ENCODE measurements at regions not wholly inside any gene's neighbourhood (a gene's known extent, or its start where the extent isn't known, plus 50 kb on each side); places are given as distances from the start of the nearest gene placed in this dataset.
A peak's percentile ranks its signal among the peaks of the same experiment; 100 is the strongest.

- 90% methylated on average over 5 of the region's 5 CpGs; no CpG with 5 or more reads in 1 of the 2 experiments for WGBS, 2 experiments (ENCODE audit: extremely low coverage in 1 of 2, insufficient coverage in 1 of 2, insufficient read length in 1 of 2, insufficient replicate concordance in 2 of 2, low coverage in 1 of 2, low lambda C conversion rate in 2 of 2, missing lambda C conversion rate in 1 of 2)
- no peak overlapping the region for H4K5ac ChIP-seq (ENCODE audit: insufficient read length, low read depth, low read length)
- no peaks in the 10 kb centered on the region for H3K9me3 ChIP-seq (ENCODE audit: insufficient read depth in 2 of 2, low read depth in 1 of 2, low read length in 1 of 2)
- H2BK5ac ChIP-seq (ENCODE audit: low read depth, low read length), result no peak overlapping the region
- no peaks in the 10 kb centered on the region for H3K4me1 ChIP-seq (replicated peaks in 1 of 4; ENCODE audit: control insufficient read depth in 3 of 4, insufficient read depth in 4 of 4, low read length in 3 of 4)
- H3K4me3 ChIP-seq (ENCODE audit: extremely low read depth in 1 of 4, insufficient read depth in 2 of 4, low read depth in 3 of 4, low read length in 4 of 4), result no peak overlapping the region
- H3K27ac ChIP-seq (ENCODE audit: low read depth, low read length), result no peak overlapping the region
- no peak overlapping the region for H3K9ac ChIP-seq (replicated peaks in 1 of 4; ENCODE audit: extremely low read depth in 1 of 4, low read depth in 3 of 4, low read length in 3 of 4)
- H3K4me2 ChIP-seq (ENCODE audit: insufficient read depth in 1 of 2, low read depth in 2 of 2, low read length in 2 of 2), result no peak overlapping the region
- no peaks in the 10 kb centered on the region for H3K36me3 ChIP-seq (ENCODE audit: control insufficient read depth in 2 of 4, insufficient read depth in 4 of 4, low read length in 3 of 4)
- ChIA-PET CTCF (ENCODE audit: partially characterized antibody) (no interaction called here), POLR2A (ENCODE audit: partially characterized antibody) (interaction anchor here (0.6 kb wide), 1 partner anchor 72 kb away, joined by 3 read pairs; no protein-coding TSS in a partner anchor)
- H4K91ac ChIP-seq (replicated peaks; ENCODE audit: insufficient read length, low read length), result no peak overlapping the region
- FAIRE-seq, result no peak
- H2AFZ ChIP-seq (ENCODE audit: low read length), result no peak overlapping the region
- H2AK5ac ChIP-seq (ENCODE audit: low read depth, low read length), result no peak overlapping the region
- no peak overlapping the region for H3K18ac ChIP-seq (ENCODE audit: extremely low read depth, low read length)
- no peak overlapping the region for H2BK120ac ChIP-seq (replicated peaks; ENCODE audit: low read depth, low read length)
- no peak for DNase-seq (ENCODE audit: low read depth in 1 of 2, low spot score in 2 of 2)
- no peak overlapping the region for H2BK15ac ChIP-seq (ENCODE audit: low read length)
- H3K56ac ChIP-seq (replicated peaks; ENCODE audit: insufficient read length, low read depth, low read length), result no peak overlapping the region
- no peak overlapping the region for H2BK20ac ChIP-seq (ENCODE audit: low read length)
- no peak overlapping the region for H4K8ac ChIP-seq (ENCODE audit: extremely low read depth, insufficient read depth, low read length)
- peak; percentile 46; the same call in 1 of the 2 replicates for TF ChIP-seq USF2 (IDR thresholded peaks at IDR 0.05; ENCODE audit: low read length)
- no peak for TF ChIP-seq JUN (IDR thresholded peaks at IDR 0.05; ENCODE audit: low read depth, low read length)
- no peak overlapping the region for H3K23ac ChIP-seq (ENCODE audit: insufficient read length)
- no peaks in the 10 kb centered on the region for H3K27me3 ChIP-seq (replicated peaks in 1 of 4; ENCODE audit: control insufficient read depth in 3 of 4, extremely low read depth in 1 of 4, insufficient read depth in 3 of 4, low read length in 3 of 4)
- no peaks in the 10 kb centered on the region for H3K79me2 ChIP-seq (ENCODE audit: control insufficient read depth in 1 of 2, insufficient read depth in 2 of 2, low read length in 2 of 2)
- no peak overlapping the region for H2BK12ac ChIP-seq (ENCODE audit: low read depth, low read length)
- H3K14ac ChIP-seq (ENCODE audit: insufficient read length), result no peak overlapping the region
- no peak overlapping the region for H3K4ac ChIP-seq (replicated peaks; ENCODE audit: insufficient read length, low read depth, low read length)
- H3K79me1 ChIP-seq (ENCODE audit: low read depth, low read length), result no peaks in the 10 kb centered on the region
- H3K23me2 ChIP-seq (ENCODE audit: low read depth, low read length), result no peaks in the 10 kb centered on the region; the same call in 1 of the 2 replicates
- peaks cover 0 to 2% of the 10 kb centered on the region in 2 experiments for H4K20me1 ChIP-seq (replicated peaks in 1 of 2; ENCODE audit: control insufficient read depth in 1 of 2, insufficient read depth in 2 of 2, low read length in 2 of 2)
These were observed 67.4 kb upstream of the SLC38A2 start for GRCh38 chr12:46439793-46440511.
